Activated T-helper 2 cell treated with anti-CD3 and anti-CD28 coated beads, Interferon-gamma antibody, Interleukin-2, Interleukin-4, amounts not matched to agents 10 μg/mL and 5 μg/mL and 100 μg/mL, durations not matched to agents 14 hours and 24 hours and 36 hours (primary cell): ENCODE measurements at regions not wholly inside any gene's neighbourhood (a gene's known extent, or its start where the extent isn't known, plus 50 kb on each side); places are given as distances from the start of the nearest gene placed in this dataset.

Experiments
- DNase-seq: peaks from one replicate; pipeline ENCODE4 v3.0.0; 2021; ENCODE audit warnings: low spot score
- H3K27ac Mint-ChIP-seq: one replicate; pipeline ENCODE4 v1.8.0; 2021; ENCODE audit warnings: mixed read lengths
- H3K27me3 Mint-ChIP-seq: one replicate; pipeline ENCODE4 v1.8.0; 2021; ENCODE audit warnings: low read depth, mixed read lengths
- H3K36me3 Mint-ChIP-seq: one replicate; pipeline ENCODE4 v1.8.0; 2021; ENCODE audit warnings: low read depth, mixed read lengths
- H3K4me1 Mint-ChIP-seq: one replicate; pipeline ENCODE4 v1.8.0; 2021; ENCODE audit warnings: low read depth, mixed read lengths
- H3K4me3 Mint-ChIP-seq: one replicate; pipeline ENCODE4 v1.8.0; 2021; ENCODE audit warnings: low read depth, mild to moderate bottlenecking, moderate library complexity, mixed read lengths
- H3K9me3 Mint-ChIP-seq: one replicate; pipeline ENCODE4 v1.8.0; 2021; ENCODE audit warnings: mixed read lengths
- intact Hi-C: fragments of 100-400 bp; cut with micrococcal nuclease; formaldehyde crosslinking; loops from one replicate; pipeline ENCODE4 v1.15.1; 2023

DNA sequence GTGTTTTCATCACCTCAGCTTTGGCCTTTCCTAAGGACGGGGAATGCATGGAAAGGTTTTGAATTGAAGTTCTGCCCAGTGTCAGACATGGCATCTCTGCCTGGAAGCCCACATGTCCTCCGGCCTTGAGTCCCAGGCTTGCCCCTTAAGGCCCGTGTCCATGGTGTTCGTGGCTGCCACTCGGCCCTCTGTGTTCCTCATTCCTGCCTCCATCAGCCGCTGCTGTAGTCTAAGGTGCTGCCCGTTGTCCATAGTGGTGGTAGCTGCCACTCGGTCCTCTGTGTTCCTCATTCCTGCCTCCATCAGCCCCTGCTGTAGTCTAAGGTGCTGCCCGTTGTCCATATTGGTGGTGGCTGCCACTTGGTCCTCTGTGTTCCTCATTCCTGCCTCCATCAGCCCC, 180.7 kb upstream of the SHH start:
- peaks cover 26% of the 10 kb centered on the region for H3K4me1 Mint-ChIP-seq
- DNase-seq: no peak

DNA sequence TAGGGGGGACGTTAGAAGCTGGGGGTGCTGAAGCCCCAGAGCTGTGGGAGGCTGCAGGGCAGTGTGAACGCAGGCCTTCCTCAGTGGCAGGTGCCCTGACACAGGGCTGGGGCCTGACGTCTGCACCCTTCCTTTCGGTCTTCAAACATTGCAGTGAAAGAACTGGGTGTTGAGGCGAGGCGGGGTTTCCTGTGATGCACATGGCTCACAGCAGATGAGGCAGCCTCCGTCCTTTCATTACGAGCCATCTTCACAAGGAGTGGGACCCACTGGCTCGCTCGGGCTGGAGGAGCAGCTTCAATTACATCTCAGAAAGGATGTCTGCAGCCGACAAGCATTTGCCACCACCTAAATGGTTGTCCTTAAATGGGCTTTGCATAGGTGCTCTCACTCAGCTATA, 180.3 kb upstream of the SHH start:
- Mint-ChIP-seq H3K9me3 (peaks cover 6% of the 10 kb centered on the region), H3K4me3 (no peak overlapping the region), H3K27ac (no peak overlapping the region), H3K4me1 (peaks cover 23% of the 10 kb centered on the region), H3K27me3 (peaks cover 32% of the 10 kb centered on the region), H3K36me3 (no peaks in the 10 kb centered on the region)
- intact Hi-C loops: no loop called here
- DNase-seq: no peak

More for the DNA sequence above, 180.7 kb upstream of the SHH start:
- Mint-ChIP-seq H3K9me3 (peaks cover 6% of the 10 kb centered on the region), H3K4me3 (no peak overlapping the region), H3K36me3 (no peaks in the 10 kb centered on the region), H3K27me3 (peaks cover 32% of the 10 kb centered on the region), H3K27ac (no peak overlapping the region)
- intact Hi-C loops: no loop called here

DNA sequence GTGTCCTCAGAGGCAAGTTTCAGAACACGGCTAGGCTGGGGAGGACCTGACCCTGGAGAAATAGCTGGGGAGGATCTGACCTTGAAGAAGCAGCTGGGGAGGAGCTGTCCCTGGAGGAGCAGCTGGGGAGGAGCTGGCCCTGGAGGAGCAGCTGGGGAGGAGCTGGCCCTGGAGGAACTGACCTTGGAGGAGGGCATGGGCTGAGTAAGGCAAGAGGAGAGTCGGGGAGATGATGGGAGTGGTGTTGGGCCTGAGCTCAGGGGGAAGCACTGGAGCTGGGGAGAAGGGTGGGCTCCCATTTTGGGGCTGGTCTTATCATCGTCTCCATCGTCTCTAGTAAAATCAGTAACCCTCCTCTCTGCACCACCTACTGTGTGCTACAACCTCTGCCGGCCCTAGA, 179.8 kb upstream of the SHH start:
- Mint-ChIP-seq H3K4me1 (peaks cover 19% of the 10 kb centered on the region), H3K36me3 (no peaks in the 10 kb centered on the region), H3K27me3 (peaks cover 27% of the 10 kb centered on the region), H3K27ac (no peak overlapping the region), H3K9me3 (peaks cover 6% of the 10 kb centered on the region), H3K4me3 (no peak overlapping the region)
- intact Hi-C loops: no loop called here
- no peak for DNase-seq

DNA sequence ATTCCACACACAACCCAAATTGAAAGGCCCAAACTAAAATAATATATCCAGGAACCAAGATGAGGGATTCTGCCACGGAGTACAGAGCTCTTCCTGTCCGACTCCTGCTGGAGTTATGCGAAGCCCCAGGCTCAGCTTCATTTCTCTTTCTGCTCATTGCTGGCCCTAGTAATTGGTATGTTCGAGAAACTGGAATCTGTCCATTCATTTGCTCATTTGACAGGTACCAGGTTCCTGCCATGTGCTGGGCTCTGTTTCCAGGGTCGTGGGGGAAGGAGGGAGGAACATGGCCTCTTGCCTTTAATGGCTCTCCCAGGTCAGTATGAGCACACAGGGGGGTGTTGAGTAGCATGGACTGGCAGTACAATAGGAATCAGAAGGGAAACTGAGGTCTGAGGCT, 179.2 kb upstream of the SHH start:
- intact Hi-C loops: no loop called here
- H3K4me1 Mint-ChIP-seq: peaks cover 13% of the 10 kb centered on the region
- H3K36me3 Mint-ChIP-seq: no peaks in the 10 kb centered on the region
- peaks cover 21% of the 10 kb centered on the region for H3K27me3 Mint-ChIP-seq
- H3K9me3 Mint-ChIP-seq: peaks cover 6% of the 10 kb centered on the region
- no peak for DNase-seq
- no peak overlapping the region for H3K4me3 Mint-ChIP-seq
- no peak overlapping the region for H3K27ac Mint-ChIP-seq

DNA sequence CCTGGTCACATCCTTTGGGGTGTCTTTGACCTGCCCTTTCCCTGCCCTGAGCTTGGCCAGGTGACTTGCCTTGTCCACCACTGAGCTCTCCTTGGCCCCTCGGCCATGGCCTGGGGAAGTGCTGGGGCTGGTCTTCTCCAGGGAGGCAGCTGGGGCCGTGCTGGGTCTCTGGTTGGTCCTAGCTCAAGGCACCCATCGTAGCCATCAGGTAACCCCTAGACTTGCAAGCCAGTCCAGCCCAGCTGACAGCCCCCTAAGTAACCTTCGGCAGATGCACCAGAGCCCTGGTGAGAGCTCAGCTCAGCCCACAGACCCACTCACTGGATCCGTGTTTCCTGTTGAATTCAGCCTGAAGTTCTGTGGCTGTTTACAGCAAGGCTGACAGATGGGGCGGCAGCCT, 176.2 kb upstream of the SHH start:
- Mint-ChIP-seq H3K36me3 (no peaks in the 10 kb centered on the region), H3K27me3 (peaks cover 6% of the 10 kb centered on the region), H3K27ac (no peak overlapping the region), H3K9me3 (peaks cover 6% of the 10 kb centered on the region), H3K4me1 (no peaks in the 10 kb centered on the region), H3K4me3 (no peak overlapping the region)
- DNase-seq: no peak
- intact Hi-C loops: no loop called here

DNA sequence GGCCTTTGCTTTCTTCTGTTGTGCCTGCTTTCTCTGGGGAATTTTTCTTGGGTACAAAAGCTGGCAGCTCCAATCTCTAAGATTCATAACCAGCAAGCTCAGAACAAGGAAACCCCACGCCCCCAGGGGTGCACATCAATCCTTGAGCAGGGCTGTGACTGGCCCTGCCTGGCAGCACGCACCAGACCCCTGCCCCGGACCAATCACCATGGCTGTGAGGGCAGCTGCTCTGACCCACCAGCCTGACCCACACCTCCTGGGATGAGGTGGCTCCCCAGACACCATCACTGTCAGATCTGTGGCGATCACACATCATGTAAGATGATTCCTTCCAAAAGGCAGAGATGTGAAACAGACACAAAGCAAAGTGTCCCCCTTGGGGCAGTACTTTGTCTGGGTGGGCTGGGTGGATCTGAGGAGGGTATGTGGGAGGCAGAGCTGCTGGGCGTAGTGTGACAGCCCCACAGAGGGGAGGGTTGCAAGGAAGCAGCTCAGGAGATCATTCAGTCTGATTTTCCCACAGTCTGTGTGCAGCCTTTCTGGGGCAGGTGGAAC, 175.5 kb upstream of the SHH start:
- peaks cover 4% of the 10 kb centered on the region for H3K27me3 Mint-ChIP-seq
- H3K4me1 Mint-ChIP-seq: no peaks in the 10 kb centered on the region
- no peak for DNase-seq
- no peaks in the 10 kb centered on the region for H3K36me3 Mint-ChIP-seq
- no peak overlapping the region for H3K27ac Mint-ChIP-seq
- peaks cover 6% of the 10 kb centered on the region for H3K9me3 Mint-ChIP-seq
- H3K4me3 Mint-ChIP-seq: no peak overlapping the region
- intact Hi-C loops: no loop called here

DNA sequence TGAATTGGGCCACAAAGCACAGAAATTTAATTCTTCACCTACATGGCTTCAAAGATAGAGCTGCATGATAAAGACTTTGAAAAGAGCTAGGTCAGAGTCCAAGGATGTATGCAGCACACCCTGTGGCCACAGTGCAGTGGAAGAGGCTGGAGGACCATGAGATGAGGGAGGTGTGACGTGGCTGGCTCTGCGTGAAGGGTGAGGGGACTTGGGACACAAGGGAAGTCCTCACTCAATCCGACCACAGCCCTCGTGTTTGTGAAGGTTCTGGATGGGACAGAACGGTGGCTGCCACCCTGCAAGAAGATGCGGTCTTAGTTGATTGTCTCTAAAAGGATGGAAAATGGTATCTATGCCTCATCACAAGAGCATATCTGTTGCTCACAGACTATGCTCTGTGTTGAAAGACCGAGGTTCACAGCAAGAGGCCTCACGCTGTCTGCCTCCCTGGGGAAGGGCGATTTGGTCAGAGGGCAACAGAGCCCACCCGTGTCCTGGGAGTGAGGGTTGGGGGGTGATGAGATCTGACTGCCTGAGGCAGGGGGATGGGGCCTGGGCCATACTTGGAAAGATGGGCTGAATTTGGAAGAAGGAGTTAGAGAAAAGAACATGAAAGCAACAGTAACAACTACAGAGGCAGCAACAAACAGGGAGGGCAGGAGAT, 174.4 kb upstream of the SHH start:
- Mint-ChIP-seq H3K4me3 (no peak overlapping the region), H3K9me3 (peaks cover 6% of the 10 kb centered on the region), H3K36me3 (no peaks in the 10 kb centered on the region), H3K27ac (no peak overlapping the region), H3K4me1 (no peaks in the 10 kb centered on the region), H3K27me3 (peaks cover 4% of the 10 kb centered on the region)
- intact Hi-C loops: no loop called here
- no peak for DNase-seq

DNA sequence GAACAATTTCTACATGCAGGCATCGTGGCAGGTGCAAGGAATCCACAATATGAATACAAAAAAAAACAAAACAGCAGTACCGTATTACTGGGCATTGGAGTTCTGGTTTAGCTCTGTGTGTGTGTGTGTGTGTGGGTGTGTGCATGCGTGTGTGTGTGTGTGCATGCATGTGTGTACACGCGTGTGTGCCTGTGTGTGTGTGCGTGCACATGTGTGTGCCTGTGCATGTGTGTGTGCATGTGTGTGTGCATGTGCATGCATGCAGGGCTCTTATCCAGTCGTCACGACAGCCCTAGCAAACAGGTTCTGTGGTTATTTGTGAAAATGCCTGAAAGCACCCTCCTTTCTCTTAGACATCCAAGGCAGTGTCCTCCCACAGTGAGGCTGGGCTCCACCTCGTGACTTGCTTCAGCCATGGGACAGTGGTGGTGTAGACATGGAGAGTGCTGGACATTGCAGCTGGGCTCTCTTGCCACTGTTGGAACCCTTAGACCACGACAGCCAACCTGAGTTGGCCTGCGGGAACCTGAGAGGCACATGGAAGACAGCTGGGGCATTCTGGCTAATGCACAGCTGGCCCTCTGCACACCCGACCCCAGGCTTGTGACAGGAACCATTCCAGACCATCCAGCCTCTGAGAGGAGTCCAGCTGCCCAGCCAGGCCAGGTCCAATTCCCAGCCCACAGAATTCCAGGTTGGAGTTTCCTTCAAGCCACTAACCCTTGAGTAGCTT, 173.4 kb upstream of the SHH start:
- Mint-ChIP-seq H3K27me3 (peaks cover 4% of the 10 kb centered on the region), H3K9me3 (peaks cover 6% of the 10 kb centered on the region), H3K27ac (no peak overlapping the region), H3K36me3 (no peaks in the 10 kb centered on the region), H3K4me3 (no peak overlapping the region), H3K4me1 (no peaks in the 10 kb centered on the region)
- intact Hi-C loops: no loop called here
- DNase-seq: no peak

DNA sequence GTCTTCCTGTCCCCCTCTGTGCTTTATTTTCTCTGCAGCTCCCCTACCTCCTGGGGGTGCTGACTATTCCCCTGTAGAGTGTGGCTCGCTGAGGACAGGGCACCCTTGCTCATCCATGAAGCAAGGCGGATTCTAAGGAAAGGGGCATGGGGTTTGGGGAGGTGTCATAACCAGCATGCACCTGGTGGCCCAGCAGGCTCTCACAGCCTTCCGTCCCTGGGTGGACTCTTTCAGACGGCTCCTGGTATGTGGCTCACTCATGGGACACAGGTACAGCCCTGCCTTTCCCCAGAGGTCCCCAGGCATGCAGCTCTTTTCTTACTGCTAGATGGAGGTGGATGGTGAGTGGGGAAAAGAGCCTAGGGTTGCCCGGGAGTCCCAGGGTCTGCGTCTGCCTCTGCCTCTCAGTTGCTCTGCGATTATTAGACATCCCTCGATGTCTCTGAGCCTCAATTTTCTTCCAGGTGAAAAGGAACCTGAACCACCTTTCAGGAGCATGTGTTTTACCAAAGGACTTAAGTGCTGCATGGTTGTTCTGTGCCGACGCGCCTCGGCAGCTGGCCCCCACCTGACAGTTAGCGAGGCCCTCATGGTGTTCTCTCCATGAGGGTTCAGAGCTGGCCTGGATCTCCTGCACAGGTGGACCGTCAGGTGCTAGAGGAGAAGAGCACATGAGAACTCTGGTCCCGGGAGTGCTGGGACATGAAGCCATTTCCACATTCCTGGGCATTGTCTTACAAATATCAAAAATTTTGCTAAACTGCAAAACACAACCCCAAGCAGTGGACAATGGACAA, 172.5 kb upstream of the SHH start:
- intact Hi-C loops: no loop called here
- Mint-ChIP-seq H3K4me1 (no peaks in the 10 kb centered on the region), H3K4me3 (no peak overlapping the region), H3K36me3 (no peaks in the 10 kb centered on the region), H3K27me3 (peaks cover 4% of the 10 kb centered on the region), H3K9me3 (peaks cover 5% of the 10 kb centered on the region), H3K27ac (no peak overlapping the region)
- no peak for DNase-seq

DNA sequence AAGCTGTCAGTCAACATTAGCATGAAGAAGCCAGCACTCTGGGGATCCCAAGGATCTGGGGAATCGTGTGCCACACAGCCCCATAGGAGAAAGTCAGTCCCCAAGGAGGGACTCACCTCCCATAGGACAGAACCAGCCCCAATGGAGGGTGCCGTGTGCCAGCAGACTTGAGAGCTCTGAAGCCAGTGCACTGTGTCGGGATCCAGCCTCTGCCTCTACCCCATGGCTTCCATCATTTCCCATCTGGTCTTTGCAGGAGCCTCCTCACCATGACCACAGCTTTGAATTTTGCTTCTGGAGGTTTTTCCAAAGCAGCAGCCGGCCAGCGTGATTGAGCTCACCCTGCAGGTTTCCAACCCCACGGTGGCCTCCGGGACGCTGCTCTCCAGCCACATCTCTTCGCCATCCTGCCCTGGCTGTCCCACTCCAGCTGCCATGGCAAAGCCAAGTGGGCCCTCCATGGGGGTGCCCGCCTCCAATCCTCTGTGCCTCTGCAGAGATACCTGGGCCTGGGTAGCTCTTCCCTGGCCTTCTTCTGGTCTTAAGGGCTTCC, 171.8 kb upstream of the SHH start:
- H3K36me3 Mint-ChIP-seq: no peaks in the 10 kb centered on the region
- peaks cover 7% of the 10 kb centered on the region for H3K27me3 Mint-ChIP-seq
- no peaks in the 10 kb centered on the region for H3K9me3 Mint-ChIP-seq
- intact Hi-C loops: no loop called here
- no peaks in the 10 kb centered on the region for H3K4me1 Mint-ChIP-seq
- H3K4me3 Mint-ChIP-seq: no peak overlapping the region
- H3K27ac Mint-ChIP-seq: no peak overlapping the region
- no peak for DNase-seq

DNA sequence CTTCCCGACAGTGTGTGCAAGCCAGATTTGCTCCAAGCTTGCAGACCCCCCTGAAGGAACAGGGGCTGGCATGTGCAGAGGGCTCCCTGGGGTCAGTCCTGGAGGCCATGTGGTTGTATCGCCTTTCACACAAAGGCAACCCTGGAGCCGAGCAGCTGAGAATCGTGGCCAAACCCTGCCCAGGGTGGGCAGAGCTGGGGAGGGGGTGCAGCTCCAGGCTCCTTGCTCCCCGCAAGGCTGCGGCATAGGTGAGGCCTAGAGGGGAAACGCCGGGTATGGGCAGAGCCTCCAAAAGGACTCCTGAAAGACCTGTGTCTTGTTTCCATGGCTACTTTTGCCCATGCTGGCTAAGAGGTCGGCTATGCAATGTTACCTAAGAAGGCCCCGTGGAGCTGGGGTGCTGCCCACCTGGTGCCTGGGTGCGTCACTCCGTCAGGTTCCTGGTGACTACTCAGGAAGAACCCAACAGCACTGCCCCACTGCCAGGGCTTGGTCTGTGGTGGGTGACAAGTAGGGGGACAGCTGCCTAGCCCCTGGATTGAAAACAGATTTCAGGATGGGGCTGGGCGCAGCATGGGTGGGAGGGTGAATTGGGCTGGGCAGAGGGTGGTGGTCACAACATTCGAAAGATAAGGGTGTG, 171.0 kb upstream of the SHH start:
- Mint-ChIP-seq H3K4me1 (no peaks in the 10 kb centered on the region), H3K36me3 (no peaks in the 10 kb centered on the region)

DNA sequence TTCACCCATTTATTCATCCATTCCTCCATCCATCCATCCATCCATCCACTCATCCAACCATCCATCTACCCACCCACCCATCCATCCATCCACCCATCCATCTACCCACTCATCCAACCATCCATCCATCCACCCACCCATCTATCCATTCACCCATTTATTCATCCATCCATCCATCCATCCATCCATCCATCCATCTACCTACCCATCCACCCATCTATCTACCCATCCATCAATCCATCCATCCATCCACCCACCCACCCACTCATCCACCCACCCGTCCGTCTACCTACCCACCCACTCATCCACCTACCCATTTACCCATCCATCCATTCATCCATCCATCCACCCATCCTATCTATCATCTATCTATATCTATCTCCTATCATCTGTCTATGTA, 169.4 kb upstream of the SHH start:
- DNase-seq: no peak
- Mint-ChIP-seq H3K27ac (no peak overlapping the region), H3K9me3 (no peaks in the 10 kb centered on the region), H3K4me1 (no peaks in the 10 kb centered on the region), H3K36me3 (no peaks in the 10 kb centered on the region), H3K27me3 (peaks cover 7% of the 10 kb centered on the region), H3K4me3 (no peak overlapping the region)
- intact Hi-C loops: no loop called here

More for the DNA sequence above, 171.0 kb upstream of the SHH start:
- no peak overlapping the region for H3K4me3 Mint-ChIP-seq
- intact Hi-C loops: no loop called here
- H3K27ac Mint-ChIP-seq: no peak overlapping the region
- H3K27me3 Mint-ChIP-seq: peaks cover 7% of the 10 kb centered on the region
- DNase-seq: no peak
- no peaks in the 10 kb centered on the region for H3K9me3 Mint-ChIP-seq
